ENCODE measurements at regions not wholly inside any gene's neighbourhood (a gene's known extent, or its start where the extent isn't known, plus 50 kb on each side); places are given as distances from the start of the nearest gene placed in this dataset.

- no peak for DNase-seq (ENCODE audit: low spot score)
Observed at GRCh38 chr7:26928703-26929347, 64.4 kb upstream of the SKAP2 start.

DNA sequence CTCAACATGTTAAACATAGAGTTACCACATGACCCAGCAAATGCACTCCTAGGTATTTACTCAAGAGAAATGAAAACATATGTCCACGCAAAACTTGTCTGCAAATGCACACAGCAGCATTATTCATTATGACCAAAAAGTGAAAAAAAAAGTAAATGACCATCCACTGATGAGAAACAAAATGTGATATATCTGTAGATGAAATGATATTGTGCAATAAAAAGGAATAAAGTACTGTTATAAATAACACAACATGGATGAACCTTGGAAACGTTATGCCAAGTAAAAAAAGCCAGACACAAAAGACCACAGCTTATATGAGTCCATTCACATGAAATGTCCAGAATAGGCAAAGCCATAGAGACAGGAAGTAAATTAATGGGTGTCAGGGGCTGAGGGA, 61.4 kb upstream of the SKAP2 start:
- TF ChIP-seq CTCF (IDR thresholded peaks at IDR 0.05; ENCODE audit: extremely low read depth, insufficient read depth, missing control alignments) = no peak
- in situ Hi-C loops (cut with MboI; ENCODE audit: low pct_unique_long_range_greater_than_20kb, low sequenced_read_pairs, unreplicated experiment) = no loop called here
- no peak for DNase-seq (ENCODE audit: low spot score)

More at GRCh38 chr7:26928703-26929347, 64.4 kb upstream of the SKAP2 start:
- no peak for TF ChIP-seq CTCF (IDR thresholded peaks at IDR 0.05; ENCODE audit: extremely low read depth, insufficient read depth, missing control alignments)
- in situ Hi-C loops (cut with MboI; ENCODE audit: low pct_unique_long_range_greater_than_20kb, low sequenced_read_pairs, unreplicated experiment) = no loop called here

- TF ChIP-seq CTCF (IDR thresholded peaks at IDR 0.05; ENCODE audit: extremely low read depth, insufficient read depth, missing control alignments) = no peak
- in situ Hi-C loops (cut with MboI; ENCODE audit: low pct_unique_long_range_greater_than_20kb, low sequenced_read_pairs, unreplicated experiment) = no loop called here
- DNase-seq (ENCODE audit: low spot score) = no peak
Observed at GRCh38 chr7:26924149-26924767, 59.9 kb upstream of the SKAP2 start.

GRCh38 chr7:26919906-26920493, 55.6 kb upstream of the SKAP2 start:
- in situ Hi-C loops (cut with MboI; ENCODE audit: low pct_unique_long_range_greater_than_20kb, low sequenced_read_pairs, unreplicated experiment) = no loop called here
- no peak for TF ChIP-seq CTCF (IDR thresholded peaks at IDR 0.05; ENCODE audit: extremely low read depth, insufficient read depth, missing control alignments)
- DNase-seq (ENCODE audit: low spot score) = no peak

GRCh38 chr7:26918241-26918640, 53.9 kb upstream of the SKAP2 start:
- TF ChIP-seq CTCF (IDR thresholded peaks at IDR 0.05; ENCODE audit: extremely low read depth, insufficient read depth, missing control alignments) = no peak
- in situ Hi-C loops (cut with MboI; ENCODE audit: low pct_unique_long_range_greater_than_20kb, low sequenced_read_pairs, unreplicated experiment) = no loop called here
- no peak for DNase-seq (ENCODE audit: low spot score)

DNA sequence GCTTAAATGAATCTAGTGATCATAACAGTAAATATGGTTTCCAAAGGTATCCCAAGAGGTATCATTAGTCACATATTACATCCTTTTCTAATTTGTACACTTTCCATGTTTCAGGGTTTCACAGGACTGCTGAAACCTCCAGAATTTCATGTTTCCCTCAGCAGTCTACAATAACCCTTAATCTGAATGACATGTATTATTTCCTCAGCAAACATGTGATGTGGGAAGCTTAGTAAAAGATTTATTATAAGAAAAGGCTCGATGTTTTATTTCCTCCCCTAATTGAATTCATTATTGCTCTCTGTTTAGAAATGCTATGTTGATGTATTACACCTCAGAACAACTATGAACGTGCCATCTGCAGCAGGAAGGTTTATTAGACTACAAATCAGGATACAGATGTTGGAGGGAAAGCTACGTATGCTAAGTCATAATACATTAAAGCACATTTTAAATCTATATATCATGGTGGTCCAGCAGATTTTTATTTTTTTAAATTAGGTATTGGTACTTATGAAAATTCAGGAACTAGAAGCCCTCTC, 52.5 kb upstream of the SKAP2 start:
- in situ Hi-C loops (cut with MboI; ENCODE audit: low pct_unique_long_range_greater_than_20kb, low sequenced_read_pairs, unreplicated experiment) = no loop called here
- no peak for DNase-seq (ENCODE audit: low spot score)
- TF ChIP-seq CTCF (IDR thresholded peaks at IDR 0.05; ENCODE audit: extremely low read depth, insufficient read depth, missing control alignments) = no peak
